ENCODE measurements at regions not wholly inside any gene's neighbourhood (a gene's known extent, or its start where the extent isn't known, plus 50 kb on each side); places are given as distances from the start of the nearest gene placed in this dataset.

DNA sequence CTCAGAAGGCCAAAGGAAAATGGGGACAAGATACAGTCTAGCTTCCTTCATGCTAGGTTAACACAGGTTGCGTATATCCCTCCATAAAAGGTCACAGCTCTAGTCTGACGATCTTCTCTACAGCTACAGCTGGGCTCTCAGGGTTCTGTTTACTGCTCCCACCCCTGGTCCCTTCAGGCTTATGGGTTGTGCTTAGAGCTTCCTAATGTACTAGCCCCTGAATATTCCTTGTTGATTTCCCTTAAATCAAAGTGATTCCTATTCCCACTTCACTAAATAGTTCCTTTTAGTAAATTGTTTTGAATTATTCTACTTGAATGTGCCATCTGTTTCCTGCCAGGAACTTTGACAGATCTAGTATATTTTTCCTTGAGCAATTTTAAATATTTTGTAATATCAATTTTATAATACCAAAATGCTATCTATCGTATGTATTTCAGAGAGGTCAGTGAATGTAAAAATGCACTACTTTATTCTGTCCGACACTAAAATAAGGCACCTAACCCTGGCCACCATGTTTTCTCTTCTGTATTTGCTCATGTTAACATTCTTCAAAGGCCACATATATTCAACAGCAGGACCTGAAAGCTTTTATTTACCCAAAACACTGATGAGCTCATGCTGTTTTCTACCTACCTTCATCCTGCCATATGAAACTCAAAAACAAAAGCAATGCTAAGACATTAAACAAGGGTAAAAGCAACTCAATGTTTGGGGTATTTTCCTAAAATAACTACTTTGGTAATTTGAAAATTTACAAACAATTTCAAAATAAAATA lies 92.8 kb upstream of the TGFBR2 start:
- Mint-ChIP-seq H3K9me3 (no peaks in the 10 kb centered on the region), H3K27me3 (ENCODE audit: low read depth, poor library complexity) (peaks cover 2% of the 10 kb centered on the region), H3K4me1 (no peaks in the 10 kb centered on the region), H3K27ac (no peak overlapping the region), H3K4me3 (no peak overlapping the region), H3K36me3 (ENCODE audit: low read depth) (no peaks in the 10 kb centered on the region)
- no peak for DNase-seq
- TF ChIP-seq, protein P1, sequence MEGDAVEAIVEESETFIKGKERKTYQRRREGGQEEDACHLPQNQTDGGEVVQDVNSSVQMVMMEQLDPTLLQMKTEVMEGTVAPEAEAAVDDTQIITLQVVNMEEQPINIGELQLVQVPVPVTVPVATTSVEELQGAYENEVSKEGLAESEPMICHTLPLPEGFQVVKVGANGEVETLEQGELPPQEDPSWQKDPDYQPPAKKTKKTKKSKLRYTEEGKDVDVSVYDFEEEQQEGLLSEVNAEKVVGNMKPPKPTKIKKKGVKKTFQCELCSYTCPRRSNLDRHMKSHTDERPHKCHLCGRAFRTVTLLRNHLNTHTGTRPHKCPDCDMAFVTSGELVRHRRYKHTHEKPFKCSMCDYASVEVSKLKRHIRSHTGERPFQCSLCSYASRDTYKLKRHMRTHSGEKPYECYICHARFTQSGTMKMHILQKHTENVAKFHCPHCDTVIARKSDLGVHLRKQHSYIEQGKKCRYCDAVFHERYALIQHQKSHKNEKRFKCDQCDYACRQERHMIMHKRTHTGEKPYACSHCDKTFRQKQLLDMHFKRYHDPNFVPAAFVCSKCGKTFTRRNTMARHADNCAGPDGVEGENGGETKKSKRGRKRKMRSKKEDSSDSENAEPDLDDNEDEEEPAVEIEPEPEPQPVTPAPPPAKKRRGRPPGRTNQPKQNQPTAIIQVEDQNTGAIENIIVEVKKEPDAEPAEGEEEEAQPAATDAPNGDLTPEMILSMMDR (IDR thresholded peaks at IDR 0.05): no peak

DNA sequence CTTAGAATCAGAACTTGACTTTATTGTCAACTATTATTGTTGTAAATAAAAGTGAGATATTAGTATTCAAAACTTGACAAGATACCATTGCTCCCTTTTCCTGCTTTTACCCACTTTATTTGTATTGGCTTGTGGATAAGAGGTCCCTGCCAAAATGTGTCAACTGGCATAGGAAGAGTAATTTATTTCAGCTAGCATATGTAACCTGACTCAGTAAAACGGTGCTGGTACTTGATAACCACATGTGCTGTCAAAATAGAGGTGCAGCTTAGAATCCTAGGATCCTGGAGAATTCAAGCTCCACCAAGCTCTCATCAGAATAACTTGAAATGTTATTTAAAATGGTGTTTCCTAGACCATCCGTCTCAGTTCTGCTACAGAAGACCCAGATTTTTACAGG lies 90.2 kb upstream of the TGFBR2 start:
- Mint-ChIP-seq H3K4me1 (no peaks in the 10 kb centered on the region), H3K36me3 (ENCODE audit: low read depth) (no peaks in the 10 kb centered on the region), H3K4me3 (no peak overlapping the region), H3K27ac (no peak overlapping the region), H3K9me3 (no peaks in the 10 kb centered on the region), H3K27me3 (ENCODE audit: low read depth, poor library complexity) (peaks cover 2% of the 10 kb centered on the region)
- DNase-seq: no peak
- TF ChIP-seq, protein P1 (IDR thresholded peaks at IDR 0.05): no peak

DNA sequence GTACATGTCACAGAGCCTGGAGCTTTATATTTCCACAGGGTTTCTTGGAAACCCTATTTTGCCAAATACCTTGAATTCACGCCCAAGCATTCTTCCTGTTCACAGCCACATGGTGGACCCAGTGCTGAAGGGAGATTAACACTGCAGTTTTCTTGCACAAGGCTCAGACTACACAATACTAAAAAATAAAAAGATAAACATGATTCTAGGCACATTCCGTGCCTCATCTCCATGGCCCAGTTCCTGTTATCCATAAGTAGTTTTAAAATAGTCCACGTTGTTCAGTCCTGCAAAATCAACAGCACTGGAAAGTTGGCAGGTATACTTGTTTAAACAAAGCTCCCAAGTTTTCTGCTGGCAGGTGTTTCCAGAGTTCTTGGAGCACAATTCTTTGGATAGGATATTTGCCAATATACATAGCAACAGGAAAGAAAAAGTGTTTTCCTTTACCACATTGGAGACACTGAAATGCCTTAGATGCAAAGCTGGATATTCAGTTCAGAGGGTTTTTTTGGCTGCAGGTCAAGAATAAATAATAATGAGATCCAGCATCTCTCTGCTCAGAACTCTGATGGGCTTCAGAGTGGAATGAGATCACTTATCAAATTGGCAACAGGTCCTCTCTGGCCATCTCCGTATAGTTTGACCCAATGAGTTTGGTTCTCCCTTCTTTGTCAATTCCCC lies 88.1 kb upstream of the TGFBR2 start:
- no peaks in the 10 kb centered on the region for H3K4me1 Mint-ChIP-seq
- TF ChIP-seq, protein P1 (IDR thresholded peaks at IDR 0.05): no peak
- no peak overlapping the region for H3K4me3 Mint-ChIP-seq
- DNase-seq: no peak
- H3K27me3 Mint-ChIP-seq (ENCODE audit: low read depth, poor library complexity): peaks cover 5% of the 10 kb centered on the region
- H3K9me3 Mint-ChIP-seq: no peaks in the 10 kb centered on the region
- H3K36me3 Mint-ChIP-seq (ENCODE audit: low read depth): no peaks in the 10 kb centered on the region
- no peak overlapping the region for H3K27ac Mint-ChIP-seq

DNA sequence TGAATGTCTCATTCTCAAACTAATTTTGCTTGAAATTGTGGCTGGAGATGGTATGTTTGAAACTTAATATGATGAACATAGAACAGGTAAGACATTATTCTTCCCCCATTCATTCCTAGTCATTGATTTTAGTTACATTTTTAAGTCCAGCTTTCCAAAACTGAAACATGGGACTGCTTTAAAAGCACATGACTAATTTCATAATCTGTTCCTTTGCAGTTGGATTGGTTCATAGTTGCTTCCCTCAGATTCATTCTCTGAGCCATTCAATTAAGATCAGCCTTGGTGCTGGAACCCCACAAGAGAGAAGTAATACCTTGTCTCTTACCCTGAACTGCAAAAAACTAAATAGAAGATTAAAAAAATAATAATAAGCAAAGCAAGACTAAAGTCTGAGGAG lies 87.5 kb upstream of the TGFBR2 start:
- no peak overlapping the region for H3K27ac Mint-ChIP-seq
- H3K4me1 Mint-ChIP-seq: no peaks in the 10 kb centered on the region

DNA sequence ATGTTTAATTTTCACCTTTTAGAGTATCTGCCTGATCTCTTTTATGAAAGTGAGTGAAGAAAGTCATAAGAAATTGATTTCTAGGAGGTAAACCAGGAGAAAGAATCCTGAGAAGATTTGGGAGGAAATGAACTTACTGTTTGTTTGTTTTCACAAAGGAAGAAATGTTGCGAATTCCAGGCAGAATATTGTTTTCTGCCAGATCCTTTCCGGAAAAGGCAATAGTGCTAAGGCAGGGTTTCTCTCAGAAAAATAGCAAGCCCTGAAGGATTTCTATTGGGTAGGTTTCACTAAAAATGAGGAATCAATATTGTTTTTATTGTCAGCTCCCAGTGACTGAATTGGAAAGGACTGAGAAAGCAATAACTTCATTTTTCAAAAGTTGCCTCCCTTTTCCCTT lies 85.7 kb upstream of the TGFBR2 start:
- H3K4me1 Mint-ChIP-seq: peaks cover 7% of the 10 kb centered on the region
- H3K4me3 Mint-ChIP-seq: no peak overlapping the region
- TF ChIP-seq, protein P1 (IDR thresholded peaks at IDR 0.05): no peak
- no peak overlapping the region for H3K27ac Mint-ChIP-seq
- no peaks in the 10 kb centered on the region for H3K9me3 Mint-ChIP-seq
- DNase-seq: no peak
- H3K27me3 Mint-ChIP-seq (ENCODE audit: low read depth, poor library complexity): peaks cover 8% of the 10 kb centered on the region
- no peaks in the 10 kb centered on the region for H3K36me3 Mint-ChIP-seq (ENCODE audit: low read depth)

More for the DNA sequence above, 87.5 kb upstream of the TGFBR2 start:
- H3K36me3 Mint-ChIP-seq (ENCODE audit: low read depth): no peaks in the 10 kb centered on the region
- H3K27me3 Mint-ChIP-seq (ENCODE audit: low read depth, poor library complexity): peaks cover 8% of the 10 kb centered on the region
- H3K9me3 Mint-ChIP-seq: no peaks in the 10 kb centered on the region
- no peak overlapping the region for H3K4me3 Mint-ChIP-seq
- no peak for DNase-seq
- TF ChIP-seq, protein P1 (IDR thresholded peaks at IDR 0.05): no peak
